Endothelial cell of umbilical vein (primary cell): ENCODE measurements at regions not wholly inside any gene's neighbourhood (a gene's known extent, or its start where the extent isn't known, plus 50 kb on each side); places are given as distances from the start of the nearest gene placed in this dataset.

Experiments used
- EZH2 ChIP-seq: IDR thresholded peaks from 2 replicates; pipeline ENCODE4 v1.6.1; 2012; ENCODE audit warnings: borderline replicate concordance, low read depth, mild to moderate bottlenecking, moderate library complexity, low read length, inconsistent platforms; ENCODE audit not compliant: severe bottlenecking
- FOS ChIP-seq: IDR thresholded peaks from 2 replicates; pipeline ENCODE4 v1.6.1; 2011; ENCODE audit warnings: mild to moderate bottlenecking, low read length, moderate library complexity, borderline replicate concordance; ENCODE audit not compliant: insufficient read depth
- GATA2 ChIP-seq: IDR thresholded peaks from 2 replicates; pipeline ENCODE4 v1.7.0; 2011; ENCODE audit warnings: low read depth, mild to moderate bottlenecking, moderate library complexity, mixed read lengths, low read length; ENCODE audit not compliant: insufficient read length, insufficient read depth
- JUN ChIP-seq: IDR thresholded peaks from 2 replicates; pipeline ENCODE4 v1.6.1; 2011; ENCODE audit warnings: borderline replicate concordance, low read depth; ENCODE audit not compliant: insufficient read length, insufficient read depth
- MYC ChIP-seq: IDR thresholded peaks from one replicate; pipeline ENCODE4 v1.6.1; 2011; ENCODE audit warnings: mild to moderate bottlenecking, low read depth, low read length
- POLR2A ChIP-seq: IDR thresholded peaks from 2 replicates; pipeline ENCODE4 v1.6.1; 2012; ENCODE audit warnings: low read depth, mild to moderate bottlenecking, control low read depth, low read length
- POLR2AphosphoS5 ChIP-seq: IDR thresholded peaks from 2 replicates; pipeline ENCODE4 v1.6.1; 2012; ENCODE audit warnings: low read depth, mild to moderate bottlenecking, control low read depth, low read length, moderate library complexity; ENCODE audit not compliant: insufficient read depth
- TF ChIP-seq, protein P1 (sequence below), 2 donors: IDR thresholded peaks; 1 replicate in 1 of 2; 2 replicates in 1 of 2; pipeline ENCODE4 v1.5.1; 2011; ENCODE audit warnings: low read length in 2 of 2, mild to moderate bottlenecking in 2 of 2, moderate library complexity in 2 of 2, control low read depth in 1 of 2, inconsistent platforms in 1 of 2, low read depth in 1 of 2; ENCODE audit not compliant: insufficient read depth in 1 of 2; ENCODE audit errors: extremely low read depth in 1 of 2
- TF ChIP-seq, protein P2 (sequence below): IDR thresholded peaks from 2 replicates; pipeline ENCODE4 v1.6.1; 2011; ENCODE audit not compliant: insufficient read depth, insufficient read length

DNA sequence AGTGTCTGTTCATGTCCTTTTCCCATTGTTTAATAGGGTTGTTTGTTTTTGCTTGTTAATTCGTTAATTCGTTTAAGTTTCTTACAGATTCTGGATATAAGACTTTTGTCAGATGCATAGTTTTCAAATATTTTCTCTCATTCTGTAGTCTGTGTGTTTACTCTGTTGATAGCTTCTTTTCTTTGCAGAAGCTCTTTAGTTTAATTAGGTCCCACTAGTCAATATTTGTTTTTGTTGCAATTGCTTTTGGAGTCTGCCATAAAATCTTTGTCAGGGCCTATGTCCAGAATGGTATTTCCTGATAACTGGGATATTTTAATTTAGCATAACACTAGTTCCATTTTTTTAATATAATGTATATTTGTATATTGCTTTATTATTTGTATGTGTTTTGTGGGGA lies 1380.1 kb downstream of the SUCLG1 start:
- TF ChIP-seq POLR2A (no peak), EZH2 (no peak), POLR2AphosphoS5 (no peak), MYC (no peak), GATA2 (no peak), FOS (no peak), JUN (no peak)
- TF ChIP-seq, protein P1, sequence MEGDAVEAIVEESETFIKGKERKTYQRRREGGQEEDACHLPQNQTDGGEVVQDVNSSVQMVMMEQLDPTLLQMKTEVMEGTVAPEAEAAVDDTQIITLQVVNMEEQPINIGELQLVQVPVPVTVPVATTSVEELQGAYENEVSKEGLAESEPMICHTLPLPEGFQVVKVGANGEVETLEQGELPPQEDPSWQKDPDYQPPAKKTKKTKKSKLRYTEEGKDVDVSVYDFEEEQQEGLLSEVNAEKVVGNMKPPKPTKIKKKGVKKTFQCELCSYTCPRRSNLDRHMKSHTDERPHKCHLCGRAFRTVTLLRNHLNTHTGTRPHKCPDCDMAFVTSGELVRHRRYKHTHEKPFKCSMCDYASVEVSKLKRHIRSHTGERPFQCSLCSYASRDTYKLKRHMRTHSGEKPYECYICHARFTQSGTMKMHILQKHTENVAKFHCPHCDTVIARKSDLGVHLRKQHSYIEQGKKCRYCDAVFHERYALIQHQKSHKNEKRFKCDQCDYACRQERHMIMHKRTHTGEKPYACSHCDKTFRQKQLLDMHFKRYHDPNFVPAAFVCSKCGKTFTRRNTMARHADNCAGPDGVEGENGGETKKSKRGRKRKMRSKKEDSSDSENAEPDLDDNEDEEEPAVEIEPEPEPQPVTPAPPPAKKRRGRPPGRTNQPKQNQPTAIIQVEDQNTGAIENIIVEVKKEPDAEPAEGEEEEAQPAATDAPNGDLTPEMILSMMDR (IDR thresholded peaks at IDR 0.05; ENCODE audit: extremely low read depth in 1 of 2, insufficient read depth in 1 of 2, low read depth in 1 of 2, low read length in 2 of 2) = no peak
- TF ChIP-seq, protein P2, sequence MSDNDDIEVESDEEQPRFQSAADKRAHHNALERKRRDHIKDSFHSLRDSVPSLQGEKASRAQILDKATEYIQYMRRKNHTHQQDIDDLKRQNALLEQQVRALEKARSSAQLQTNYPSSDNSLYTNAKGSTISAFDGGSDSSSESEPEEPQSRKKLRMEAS = no peak
